Retinal pigment epithelial cell (primary cell): ENCODE measurements at regions not wholly inside any gene's neighbourhood (a gene's known extent, or its start where the extent isn't known, plus 50 kb on each side); places are given as distances from the start of the nearest gene placed in this dataset.
"Not testable (repeated sequence)": the region's sequence is repeated elsewhere in the genome, so short reads cannot be mapped to it uniquely, and the experiment has no call there.

ENCODE experiments used
- DNase-seq: peaks from one replicate; pipeline ENCODE4 v3.0.0-alpha.2; 2010; ENCODE audit warnings: low read depth
- H3K4me3 ChIP-seq: 2 replicates; pipeline ENCODE4 v1.5.1; 2011; ENCODE audit warnings: mild to moderate bottlenecking, low read length, control low read depth, moderate library complexity
- TF ChIP-seq, protein P1 (sequence below): conservative IDR thresholded peaks from 2 replicates; pipeline ENCODE4 v1.5.1; 2011; ENCODE audit warnings: low read depth, low read length, control low read depth, inconsistent platforms

DNA sequence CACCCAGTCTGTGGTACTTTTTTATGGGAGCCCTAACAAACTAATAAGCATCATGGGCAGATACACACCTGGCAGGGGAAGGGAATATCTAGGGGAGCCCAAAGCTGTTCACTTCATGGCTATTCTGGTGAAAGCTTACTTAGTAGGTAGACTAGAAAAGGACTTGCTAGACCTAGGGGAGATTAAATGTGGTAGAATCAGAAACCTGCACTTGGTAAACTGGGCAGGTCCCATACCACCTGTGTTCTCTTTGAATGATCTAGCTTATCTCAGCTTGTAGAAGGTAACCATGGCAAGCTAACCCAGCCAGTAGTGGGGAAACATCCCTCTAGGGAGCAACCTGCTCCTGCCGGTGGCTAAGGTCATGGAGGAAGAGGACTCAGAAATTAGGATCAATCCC, 113.9 kb upstream of the TMTC4 start:
- no peak for DNase-seq
- TF ChIP-seq, protein P1, sequence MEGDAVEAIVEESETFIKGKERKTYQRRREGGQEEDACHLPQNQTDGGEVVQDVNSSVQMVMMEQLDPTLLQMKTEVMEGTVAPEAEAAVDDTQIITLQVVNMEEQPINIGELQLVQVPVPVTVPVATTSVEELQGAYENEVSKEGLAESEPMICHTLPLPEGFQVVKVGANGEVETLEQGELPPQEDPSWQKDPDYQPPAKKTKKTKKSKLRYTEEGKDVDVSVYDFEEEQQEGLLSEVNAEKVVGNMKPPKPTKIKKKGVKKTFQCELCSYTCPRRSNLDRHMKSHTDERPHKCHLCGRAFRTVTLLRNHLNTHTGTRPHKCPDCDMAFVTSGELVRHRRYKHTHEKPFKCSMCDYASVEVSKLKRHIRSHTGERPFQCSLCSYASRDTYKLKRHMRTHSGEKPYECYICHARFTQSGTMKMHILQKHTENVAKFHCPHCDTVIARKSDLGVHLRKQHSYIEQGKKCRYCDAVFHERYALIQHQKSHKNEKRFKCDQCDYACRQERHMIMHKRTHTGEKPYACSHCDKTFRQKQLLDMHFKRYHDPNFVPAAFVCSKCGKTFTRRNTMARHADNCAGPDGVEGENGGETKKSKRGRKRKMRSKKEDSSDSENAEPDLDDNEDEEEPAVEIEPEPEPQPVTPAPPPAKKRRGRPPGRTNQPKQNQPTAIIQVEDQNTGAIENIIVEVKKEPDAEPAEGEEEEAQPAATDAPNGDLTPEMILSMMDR = no peak

DNA sequence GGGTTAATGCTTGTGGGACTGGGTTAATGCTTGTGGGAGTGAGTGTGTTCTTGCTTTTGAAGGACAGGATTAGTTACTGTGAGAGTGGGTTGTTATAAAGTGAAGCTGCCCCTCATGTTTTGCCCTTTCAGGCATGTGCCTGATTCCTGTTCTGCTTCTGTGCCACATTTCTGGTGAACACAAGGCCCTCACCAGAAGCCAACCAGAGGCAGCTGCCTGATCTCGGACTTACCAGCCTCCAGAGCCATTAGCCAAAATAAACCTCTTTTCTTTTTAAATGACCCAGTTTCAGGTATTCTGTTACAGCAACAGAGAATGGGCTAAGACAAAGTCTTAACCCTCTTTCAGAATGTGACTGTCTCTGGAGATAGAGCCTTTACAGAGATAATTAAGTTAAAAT, 113.3 kb upstream of the TMTC4 start:
- TF ChIP-seq, protein P1 = no peak
- H3K4me3 ChIP-seq = no peak overlapping the region
- DNase-seq = no peak

More for the DNA sequence above, 113.9 kb upstream of the TMTC4 start:
- no peak overlapping the region for H3K4me3 ChIP-seq

DNA sequence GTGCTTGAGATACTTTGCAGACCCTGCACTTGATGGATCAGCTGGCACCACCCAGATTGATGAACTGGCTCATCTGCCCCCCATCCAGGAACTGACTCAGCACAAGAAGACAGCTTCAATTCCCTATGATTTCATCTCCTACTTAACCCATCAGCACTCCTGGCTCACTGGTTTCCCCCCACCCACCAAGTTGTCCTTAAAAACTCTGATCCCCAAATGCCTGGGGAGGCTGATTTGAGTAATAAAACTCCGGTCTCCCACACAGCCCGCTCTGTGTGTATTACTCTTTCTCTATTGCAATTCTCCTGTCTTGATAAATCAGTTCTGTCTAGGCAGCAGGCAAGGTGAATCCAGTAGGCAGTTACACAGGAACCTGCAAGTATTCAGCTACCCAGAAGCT, 102.1 kb upstream of the TMTC4 start:
- not testable (repeated sequence) for DNase-seq, H3K4me3 ChIP-seq

DNA sequence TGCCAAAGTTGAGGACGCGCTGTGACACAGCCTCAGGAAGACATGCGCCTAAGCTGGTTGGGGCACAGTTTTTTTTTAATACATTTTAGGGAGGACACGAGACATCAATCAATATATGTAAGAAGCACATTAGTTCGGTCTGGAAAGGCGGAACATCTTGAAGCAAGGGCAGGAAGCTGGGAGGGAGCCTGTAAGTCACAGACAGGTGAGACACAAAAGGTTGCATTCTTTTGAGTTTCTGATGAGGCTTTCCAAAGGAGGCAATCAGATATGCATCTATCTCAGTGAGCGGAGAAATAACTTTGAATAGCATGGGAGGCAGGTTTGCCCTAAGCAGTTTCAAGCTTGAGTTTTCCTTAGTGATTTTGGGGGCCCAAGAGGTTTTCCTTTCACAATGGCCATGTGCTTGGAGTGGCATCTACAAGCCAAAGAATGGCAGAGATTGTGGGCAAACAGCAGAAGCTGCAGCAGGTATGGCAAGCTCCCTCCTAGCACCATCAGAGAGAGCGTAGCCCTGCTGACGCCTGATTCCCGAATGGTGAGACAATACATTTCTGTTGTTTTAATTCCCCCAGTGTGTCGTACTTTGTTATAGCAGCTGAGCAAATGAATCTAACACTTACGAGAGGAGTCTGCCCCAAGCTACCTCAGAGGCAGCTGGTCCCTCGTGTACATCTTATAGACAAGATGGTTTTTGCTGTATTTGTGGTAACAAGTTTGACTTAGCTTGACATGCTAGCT, 99.5 kb upstream of the TMTC4 start:
- TF ChIP-seq, protein P1 = no peak
- no peak overlapping the region for H3K4me3 ChIP-seq
- no peak for DNase-seq

DNA sequence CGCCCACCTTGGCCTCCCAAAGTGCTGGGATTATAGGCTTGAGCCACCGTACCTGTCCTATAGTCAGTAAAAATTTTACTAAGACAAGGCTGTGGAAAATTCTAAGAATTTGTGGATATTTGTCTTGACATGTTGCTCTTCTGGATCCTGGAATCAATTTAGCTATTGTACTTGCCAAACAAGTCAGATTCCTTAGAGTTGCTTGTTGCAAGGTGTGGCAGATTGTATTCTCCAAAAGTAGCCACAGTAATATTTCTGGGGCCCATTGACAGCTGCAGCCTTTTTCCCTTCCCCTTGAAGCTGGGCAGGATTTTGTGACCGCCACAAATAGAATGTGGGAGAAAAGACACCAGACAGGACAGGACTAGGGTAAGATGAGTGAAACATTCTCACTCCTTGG, 98.8 kb upstream of the TMTC4 start:
- TF ChIP-seq, protein P1 = no peak
- H3K4me3 ChIP-seq = no peak overlapping the region
- DNase-seq = no peak

DNA sequence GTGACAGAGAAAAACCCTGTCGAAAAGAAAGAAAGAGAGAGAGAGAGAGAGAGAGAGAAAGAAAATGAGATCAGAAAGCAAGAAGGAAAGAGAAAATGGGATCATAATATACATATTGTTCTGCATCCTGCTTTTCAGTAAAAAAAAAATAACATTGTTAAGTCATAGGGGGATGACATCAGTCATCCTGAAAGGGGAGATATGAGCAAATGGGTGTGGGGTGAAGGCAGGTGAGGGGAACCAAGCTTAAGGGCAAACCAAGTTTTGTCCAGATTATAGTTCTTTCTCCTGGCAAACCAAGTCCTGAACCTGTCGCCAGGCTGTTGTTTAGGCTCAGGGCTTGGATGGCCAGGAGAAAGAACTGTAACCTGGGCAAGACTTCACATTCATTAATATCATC, 92.6 kb upstream of the TMTC4 start:
- no peak overlapping the region for H3K4me3 ChIP-seq
- TF ChIP-seq, protein P1 = no peak
- no peak for DNase-seq

DNA sequence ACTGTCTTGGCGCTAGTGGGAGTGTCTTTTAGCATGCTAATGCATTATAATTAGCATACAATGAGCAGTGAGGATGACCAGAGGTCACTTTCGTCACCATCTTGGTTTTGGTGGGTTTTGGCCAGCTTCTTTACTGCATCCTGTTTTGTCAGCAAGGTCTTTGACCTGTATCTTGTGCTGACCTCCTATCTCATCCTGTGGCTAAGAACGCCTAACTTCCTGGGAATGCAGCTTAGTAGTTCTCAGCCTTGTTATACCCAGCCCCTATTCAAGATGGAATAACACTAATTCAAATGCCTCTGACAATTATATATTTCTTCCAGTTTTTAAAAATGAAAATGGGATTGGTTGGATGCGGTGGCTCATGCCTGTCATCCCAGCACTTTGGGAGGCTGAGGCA, 92.0 kb upstream of the TMTC4 start:
- not testable (repeated sequence) for DNase-seq, H3K4me3 ChIP-seq

DNA sequence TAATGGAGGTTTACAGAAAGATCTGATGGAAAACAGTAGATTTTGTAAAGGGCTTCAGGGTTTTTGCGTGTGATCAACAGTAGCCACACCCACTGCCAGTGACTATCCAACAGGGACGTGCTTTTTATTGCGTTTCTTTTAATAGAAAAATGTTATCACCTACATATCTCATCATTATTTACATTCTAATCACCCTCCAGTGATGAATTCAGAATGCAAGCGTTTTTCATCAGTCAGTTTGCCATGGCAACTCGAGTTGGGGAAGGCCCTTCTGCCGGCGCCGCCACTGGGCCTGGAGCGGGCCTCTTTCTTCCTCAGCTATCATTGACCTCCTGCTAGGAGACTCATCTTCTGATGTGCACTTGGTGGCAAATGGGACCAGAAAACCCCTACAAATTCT, 90.3 kb upstream of the TMTC4 start:
- TF ChIP-seq, protein P1 = no peak
- DNase-seq = no peak
- H3K4me3 ChIP-seq = no peak overlapping the region

DNA sequence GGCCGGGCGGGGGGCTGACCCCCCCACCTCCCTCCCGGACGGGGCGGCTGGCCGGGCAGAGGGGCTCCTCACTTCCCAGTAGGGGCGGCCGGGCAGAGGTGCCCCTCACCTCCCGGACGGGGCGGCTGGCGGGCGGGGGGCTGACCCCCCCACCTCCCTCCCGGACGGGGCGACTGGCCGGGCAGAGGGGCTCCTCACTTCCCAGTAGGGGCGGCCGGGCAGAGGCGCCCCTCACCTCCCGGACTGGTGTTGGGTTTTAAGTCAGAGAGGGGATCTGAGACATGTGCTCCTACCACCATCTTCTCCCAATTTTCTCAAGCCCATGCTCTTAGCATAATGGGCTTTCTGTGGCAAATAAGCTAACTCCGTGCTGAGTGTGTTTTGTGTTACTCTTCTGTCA, 87.5 kb upstream of the TMTC4 start:
- H3K4me3 ChIP-seq, DNase-seq: not testable (repeated sequence)
